ENCODE measurements at regions not wholly inside any gene's neighbourhood (a gene's known extent, or its start where the extent isn't known, plus 50 kb on each side); places are given as distances from the start of the nearest gene placed in this dataset.

DNA sequence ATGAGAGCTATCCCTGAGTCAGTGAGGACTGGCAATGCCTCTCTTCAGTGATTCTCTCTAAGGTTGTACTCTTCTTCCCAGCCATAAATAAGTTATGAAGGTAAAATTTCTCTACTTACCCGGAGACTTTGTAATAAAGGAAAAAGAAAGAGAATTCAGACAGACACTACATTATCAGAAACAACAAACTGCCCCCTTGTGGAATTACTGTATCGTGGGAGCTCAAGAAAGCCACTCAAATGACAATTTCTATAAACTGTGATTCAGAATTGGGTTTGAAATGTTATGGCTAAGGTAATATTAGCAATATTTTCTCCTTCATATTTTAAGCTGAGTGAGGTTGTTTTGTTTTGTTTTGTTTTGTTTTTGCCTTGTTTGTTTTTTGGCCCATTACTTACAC lies 155.8 kb upstream of the TANK start:
- TF ChIP-seq, protein P1, sequence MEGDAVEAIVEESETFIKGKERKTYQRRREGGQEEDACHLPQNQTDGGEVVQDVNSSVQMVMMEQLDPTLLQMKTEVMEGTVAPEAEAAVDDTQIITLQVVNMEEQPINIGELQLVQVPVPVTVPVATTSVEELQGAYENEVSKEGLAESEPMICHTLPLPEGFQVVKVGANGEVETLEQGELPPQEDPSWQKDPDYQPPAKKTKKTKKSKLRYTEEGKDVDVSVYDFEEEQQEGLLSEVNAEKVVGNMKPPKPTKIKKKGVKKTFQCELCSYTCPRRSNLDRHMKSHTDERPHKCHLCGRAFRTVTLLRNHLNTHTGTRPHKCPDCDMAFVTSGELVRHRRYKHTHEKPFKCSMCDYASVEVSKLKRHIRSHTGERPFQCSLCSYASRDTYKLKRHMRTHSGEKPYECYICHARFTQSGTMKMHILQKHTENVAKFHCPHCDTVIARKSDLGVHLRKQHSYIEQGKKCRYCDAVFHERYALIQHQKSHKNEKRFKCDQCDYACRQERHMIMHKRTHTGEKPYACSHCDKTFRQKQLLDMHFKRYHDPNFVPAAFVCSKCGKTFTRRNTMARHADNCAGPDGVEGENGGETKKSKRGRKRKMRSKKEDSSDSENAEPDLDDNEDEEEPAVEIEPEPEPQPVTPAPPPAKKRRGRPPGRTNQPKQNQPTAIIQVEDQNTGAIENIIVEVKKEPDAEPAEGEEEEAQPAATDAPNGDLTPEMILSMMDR (IDR thresholded peaks at IDR 0.05; ENCODE audit: low read length), result peak; percentile 35; the same call in 1 of the 2 replicates
- TF ChIP-seq EZH2 (IDR thresholded peaks at IDR 0.05; ENCODE audit: borderline replicate concordance, low read length), result no peak
